Kidney capillary endothelial cell (primary cell): ENCODE measurements at regions not wholly inside any gene's neighbourhood (a gene's known extent, or its start where the extent isn't known, plus 50 kb on each side); places are given as distances from the start of the nearest gene placed in this dataset.
A peak's percentile ranks its signal among the peaks of the same experiment; 100 is the strongest.
"Not testable (repeated sequence)": the region's sequence is repeated elsewhere in the genome, so short reads cannot be mapped to it uniquely, and the experiment has no call there.

Experiments used
- DNase-seq: peaks from one replicate; pipeline ENCODE4 v3.0.0-alpha.2; 2018; ENCODE audit warnings: low spot score

DNA sequence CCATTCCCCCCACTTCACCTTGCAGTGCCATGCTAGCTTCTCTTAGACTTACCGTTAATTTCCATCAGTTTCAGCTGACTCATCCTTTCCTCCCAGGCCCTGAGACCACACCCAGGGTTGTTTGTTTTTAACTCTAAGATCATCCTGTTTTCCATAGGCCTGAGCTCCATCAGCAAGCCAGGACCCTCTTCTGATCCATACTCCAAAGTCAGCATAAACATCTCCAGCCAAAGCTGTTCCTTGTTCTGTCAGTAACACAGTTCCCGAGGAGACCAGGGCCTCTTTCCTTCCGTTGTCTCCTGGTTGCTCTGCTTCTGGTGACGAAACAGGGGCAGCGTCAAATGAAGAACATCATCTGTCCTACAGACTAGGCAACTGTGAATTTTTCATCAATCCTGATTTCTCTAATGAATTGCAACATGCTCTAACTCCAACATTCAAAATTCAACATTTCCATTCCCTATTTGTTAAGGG lies 83.8 kb upstream of the HNF1B start:
- DNase-seq: no peak

GRCh38 chr17:37827905-37828650 lies 83.2 kb upstream of the HNF1B start:
- no peak for DNase-seq

DNA sequence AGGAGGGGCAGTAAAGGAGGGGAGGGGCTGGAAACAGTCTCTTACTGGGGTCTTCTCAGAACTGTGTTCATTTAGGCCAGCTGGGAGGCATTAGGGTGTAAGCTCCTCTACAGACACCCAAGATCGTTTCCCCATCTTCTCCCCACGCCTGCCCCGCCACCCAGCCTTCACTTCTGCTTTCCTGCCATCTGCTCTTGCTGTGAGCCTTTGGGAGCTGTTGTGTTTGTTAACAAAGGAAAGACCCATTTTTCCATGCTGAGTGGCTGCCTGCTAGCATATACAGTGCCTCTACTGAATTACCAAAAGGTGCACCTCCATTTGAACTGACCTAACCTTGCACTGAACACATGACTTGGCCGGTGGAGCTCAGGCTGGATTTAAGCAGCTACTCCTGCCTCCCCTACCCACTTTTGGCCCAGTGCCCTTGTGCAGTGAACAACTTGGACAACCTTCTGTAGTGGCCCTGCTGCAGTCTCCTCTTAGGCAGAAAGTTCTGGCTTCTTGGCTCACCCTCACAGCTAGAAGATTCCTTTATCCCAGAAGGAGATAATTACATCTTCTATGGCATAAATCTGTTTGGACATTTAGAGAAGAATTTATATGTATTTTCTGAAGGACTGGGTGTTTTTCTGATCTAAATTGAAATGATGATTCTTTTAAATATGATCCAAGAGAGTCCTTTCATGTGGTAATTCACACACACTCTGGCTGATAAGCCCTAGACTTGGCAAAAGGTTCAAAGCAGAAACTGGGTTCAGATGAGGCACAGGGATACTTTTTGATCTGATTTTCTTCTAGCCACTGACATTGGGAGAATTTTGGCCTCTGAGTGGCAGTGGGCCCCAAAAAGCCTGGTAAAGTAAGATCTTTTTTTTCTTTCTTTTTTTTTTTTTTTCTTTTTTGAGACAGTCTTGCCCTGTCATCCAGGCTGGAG lies 81.9 kb upstream of the HNF1B start:
- no peak for DNase-seq

GRCh38 chr17:37825851-37826250 lies 81.0 kb upstream of the HNF1B start:
- no peak for DNase-seq

GRCh38 chr17:37824534-37825485 lies 80.0 kb upstream of the HNF1B start:
- peak; percentile 72 for DNase-seq

DNA sequence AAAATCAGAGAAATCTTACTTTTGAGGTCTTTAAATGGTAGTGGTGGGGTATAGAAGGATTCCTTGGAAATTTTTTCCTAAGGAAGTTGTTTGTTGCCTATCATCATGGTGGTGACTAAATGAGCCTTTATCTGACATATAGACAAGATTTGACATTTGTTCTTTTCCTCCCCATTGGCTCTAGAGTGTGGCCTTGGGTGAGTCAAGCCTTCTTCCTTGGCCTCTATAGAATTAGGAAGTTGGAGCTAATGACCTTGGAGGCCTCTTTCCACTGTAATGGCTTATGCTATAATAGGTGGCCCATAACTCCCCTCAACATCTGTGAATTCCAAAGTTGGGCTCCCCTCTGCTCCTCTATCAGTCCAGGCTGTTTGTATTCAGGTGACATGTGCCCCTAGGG lies 79.1 kb upstream of the HNF1B start:
- no peak for DNase-seq

DNA sequence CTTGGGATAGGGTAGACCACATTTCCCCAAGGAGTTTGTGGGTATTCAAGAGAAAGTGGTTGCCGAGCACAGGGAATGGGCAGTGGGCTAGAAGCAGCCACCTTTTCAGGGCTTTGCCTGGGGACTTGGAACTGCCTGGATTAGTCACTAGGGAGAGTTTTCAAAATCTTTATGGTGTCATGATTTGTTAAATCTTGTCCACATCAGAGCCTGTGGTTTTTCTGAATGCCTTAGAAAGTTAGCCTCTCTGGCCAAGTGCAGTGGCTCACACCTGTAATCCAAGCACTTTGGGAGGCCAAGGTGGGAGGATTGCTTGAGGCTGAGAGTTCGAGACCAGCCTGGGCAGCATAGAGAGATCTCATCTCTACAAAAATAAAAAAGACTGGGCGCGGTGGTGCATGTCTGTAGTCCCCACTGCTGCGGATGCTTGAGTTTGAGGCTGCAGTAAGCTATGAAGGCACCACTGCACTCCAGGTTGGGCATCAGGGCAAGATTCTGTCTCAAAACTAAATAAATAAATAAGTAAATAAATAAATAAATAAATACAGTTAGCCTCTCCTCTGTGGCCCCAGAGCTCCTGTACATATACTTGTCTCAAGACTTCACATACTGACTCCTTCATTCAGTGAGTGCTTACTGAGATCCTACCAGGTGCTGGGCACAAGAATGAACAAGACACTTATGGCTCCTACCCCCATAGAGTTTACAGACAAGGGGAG lies 76.3 kb upstream of the HNF1B start:
- DNase-seq: no peak

GRCh38 chr17:37820313-37820994 lies 75.6 kb upstream of the HNF1B start:
- DNase-seq: no peak

- no peak for DNase-seq
These were observed 73.8 kb upstream of the HNF1B start for GRCh38 chr17:37818689-37819088.

DNA sequence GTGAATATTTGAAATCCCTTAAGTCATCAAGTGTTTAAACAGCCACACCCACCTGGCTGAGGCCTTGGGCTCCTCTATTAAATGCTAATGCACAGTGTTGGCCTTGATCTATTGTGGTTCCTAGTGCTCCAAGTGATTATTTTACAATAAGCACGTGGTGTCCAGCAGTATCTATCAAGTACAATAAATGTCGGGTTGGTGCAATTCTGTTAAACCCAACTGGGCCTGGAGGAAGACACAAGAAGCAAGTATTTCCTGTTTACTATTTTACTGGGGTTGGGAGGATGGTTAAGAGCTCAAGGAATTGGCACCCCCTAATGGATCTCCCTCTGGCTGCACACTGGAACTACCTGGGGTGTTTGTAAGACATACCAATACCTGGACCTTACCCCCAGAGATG lies 72.1 kb upstream of the HNF1B start:
- DNase-seq: no peak

DNA sequence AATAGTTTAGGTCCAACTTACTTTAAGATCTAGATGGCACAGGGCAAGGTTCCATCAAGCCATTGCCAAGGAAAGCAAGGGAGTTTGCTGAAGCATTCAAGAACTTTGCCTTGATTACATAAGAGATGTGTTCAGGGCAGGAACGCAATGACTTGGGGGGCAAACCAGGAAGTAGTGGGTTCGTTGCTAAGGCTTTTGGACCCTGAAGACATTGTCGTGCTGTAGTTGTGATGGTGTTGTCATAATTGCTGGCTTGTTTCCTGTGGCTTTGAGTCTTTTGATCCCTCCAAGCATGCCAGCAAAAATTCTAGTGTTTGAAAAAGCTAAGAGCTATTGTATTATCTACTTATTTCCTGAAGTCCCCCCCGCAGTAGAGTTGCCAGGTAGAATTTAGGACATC lies 70.7 kb upstream of the HNF1B start:
- no peak for DNase-seq

- peak; percentile 77 for DNase-seq
These were observed 68.9 kb upstream of the HNF1B start for GRCh38 chr17:37813751-37814150.

- not testable (repeated sequence) for DNase-seq
These were observed 64.0 kb upstream of the HNF1B start for GRCh38 chr17:37808846-37809245.

DNA sequence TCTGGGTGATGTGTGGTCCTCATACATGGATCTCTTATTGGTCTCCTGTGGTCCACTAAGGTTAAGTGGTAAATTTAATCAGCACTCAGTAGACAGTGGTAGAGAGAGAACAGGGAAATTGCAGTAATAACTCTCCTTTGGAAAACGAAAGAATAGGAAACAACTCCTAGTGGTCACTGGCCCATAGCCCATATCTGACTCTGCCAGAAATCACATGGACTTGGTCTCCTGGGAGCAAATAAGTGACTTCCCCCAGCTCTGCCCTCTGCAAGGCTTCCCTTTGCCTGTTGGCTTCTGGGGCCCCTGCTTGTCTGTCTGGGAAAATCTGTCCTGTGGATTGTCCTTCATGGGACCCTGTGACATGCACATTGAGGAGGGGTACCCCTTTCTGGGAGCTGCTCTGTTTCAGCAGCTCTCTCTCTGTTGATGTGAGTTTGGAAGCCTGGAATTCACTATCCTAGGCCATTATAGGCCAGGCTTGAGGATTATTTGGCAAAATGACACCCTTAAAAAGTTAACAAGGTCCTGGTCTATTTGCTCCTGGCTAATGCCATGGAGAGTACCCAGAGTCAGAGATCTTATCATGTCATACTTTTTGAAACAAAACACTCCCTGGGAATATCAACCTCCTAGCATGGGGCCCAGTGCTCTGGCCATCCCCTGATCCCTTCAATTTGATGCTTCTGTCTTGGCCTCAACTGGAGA lies 58.0 kb upstream of the HNF1B start:
- no peak for DNase-seq

GRCh38 chr17:37802061-37802595 lies 57.3 kb upstream of the HNF1B start:
- DNase-seq: no peak

- DNase-seq: no peak
These were observed 56.3 kb upstream of the HNF1B start for GRCh38 chr17:37801171-37801570.

- no peak for DNase-seq
These were observed 52.3 kb upstream of the HNF1B start for GRCh38 chr17:37797206-37797605.

- no peak for DNase-seq
These were observed 51.2 kb upstream of the HNF1B start for GRCh38 chr17:37796076-37796475.
